Middle frontal gyrus (tissue), 1 donor: ENCODE measurements at regions not wholly inside any gene's neighbourhood (a gene's known extent, or its start where the extent isn't known, plus 50 kb on each side); places are given as distances from the start of the nearest gene placed in this dataset.
A peak's percentile ranks its signal among the peaks of the same experiment; 100 is the strongest.

ENCODE experiments used
- DNase-seq: peaks from one replicate; pipeline ENCODE4 v3.0.0-alpha.2; 2015; ENCODE audit warnings: low spot score; ENCODE audit errors: extremely low spot score

DNA sequence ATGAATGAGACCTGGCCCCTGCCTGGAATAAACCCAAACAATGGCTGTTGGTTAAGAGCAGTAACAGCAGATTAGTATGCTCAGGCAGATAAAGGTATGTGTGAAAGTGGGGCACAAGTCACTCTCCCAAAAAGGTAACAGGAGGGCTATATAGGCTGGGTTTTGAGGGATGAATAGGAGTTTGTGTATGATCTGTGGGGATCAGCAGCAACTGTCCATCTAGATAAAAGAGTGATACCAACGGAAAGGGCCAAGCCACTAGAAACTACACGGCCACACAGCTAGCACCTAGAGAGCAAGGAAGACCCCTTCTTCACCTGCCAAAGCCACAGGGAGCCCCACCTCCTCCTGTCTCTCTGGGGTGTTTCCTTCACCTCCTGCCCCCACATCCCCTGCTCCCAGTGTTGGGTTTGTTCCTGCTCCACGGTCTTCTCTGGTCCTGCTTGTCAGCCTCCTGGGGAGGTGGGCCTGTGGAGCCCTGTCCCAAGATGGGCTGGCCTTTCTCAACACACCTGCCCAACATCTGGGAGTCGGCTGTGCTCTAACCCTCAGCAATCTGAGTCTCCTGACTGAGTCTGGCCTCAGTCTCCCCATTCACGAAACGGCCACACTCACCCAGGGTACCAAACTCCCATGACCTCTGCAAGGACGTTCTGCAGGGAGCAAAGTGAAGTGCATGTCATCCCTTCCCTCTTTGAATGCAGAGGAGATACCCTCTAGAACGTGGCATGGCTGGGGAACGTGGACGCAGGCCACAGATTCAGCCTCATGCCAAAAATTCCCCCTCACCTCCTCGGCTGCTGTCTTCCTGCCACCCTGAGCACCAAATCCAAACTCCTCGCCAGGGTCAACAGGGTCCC, 108.2 kb downstream of the NCOR2 start:
- no peak for DNase-seq

DNA sequence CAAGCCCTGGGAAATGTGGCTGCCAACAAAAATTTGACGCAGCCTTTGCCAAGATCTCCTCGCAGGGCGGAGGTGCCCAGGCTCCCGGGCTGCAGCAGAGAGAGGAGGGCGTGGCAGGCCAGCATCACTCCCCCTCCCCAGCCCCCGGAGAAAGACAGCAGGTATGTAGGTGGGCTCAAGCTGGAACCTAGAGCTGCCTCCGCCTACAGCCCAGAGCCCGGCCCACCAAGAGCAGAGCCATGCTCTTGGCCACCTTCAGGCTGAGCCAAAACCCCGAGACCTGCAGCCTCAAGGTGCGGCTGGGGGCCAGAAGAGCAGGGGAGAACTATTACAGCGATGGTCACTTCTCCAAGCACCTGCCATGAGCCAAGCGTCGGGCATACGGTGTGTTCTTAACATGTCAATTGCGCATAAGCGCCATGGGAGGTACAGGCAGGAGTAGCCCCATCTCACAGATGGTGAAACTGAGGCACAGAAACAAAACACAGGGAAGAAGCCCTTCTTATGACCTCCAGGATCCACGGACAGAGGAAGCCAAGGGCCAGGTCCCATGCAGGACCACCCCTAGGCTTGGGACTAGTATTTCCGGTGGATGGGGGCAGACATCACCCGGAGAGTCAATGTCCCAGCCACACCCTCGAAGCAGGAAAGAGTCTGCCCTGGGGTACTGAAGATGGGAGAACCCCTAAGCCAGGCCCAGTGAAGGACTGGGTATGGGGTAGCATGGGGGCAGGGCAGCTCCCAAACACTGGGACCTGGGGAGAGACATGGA, 109.0 kb downstream of the NCOR2 start:
- DNase-seq: no peak

DNA sequence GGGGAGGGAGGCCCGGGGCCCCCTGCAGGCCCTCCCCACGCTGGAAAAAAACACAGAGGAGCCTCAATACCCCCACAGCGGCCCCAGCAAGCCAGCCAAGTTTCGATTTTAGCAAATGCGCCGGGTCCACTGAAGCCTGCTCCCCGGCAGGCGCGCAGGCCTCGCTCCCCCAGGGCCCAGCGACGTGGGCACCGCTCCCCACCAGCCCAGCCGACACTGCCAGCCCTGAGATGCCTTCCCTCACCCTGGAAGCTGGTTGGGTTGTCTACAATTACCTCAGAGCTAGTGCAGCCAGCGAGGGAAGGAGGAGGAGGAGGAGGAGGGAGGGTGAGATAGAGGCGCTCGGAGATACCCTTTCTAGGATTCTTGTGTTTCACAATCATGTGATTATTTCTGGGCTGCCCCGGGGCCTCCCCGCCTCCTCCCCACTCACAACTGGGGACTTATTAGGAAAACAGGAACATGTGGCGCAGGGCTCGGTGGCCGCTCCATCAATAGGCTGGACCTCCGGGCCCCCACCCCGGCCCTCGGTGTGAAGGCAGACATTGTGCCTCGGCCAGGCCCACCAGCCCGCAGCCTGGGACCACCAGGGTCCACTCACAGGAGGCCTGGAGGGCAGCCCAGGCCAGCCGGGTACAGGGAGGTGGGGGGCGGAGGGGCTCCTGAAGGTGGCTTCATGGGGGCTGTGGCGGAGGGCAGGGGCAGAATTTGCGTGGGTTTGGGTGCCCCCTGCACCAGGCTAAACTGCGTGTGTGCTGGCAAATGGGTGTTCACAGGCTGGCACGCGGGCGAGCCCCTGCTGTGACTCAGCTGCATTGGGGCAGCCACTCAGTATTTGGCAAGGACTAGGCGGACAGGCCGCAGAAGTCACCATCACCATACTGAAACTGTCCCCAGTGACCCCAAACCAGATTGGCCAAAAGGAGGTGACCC, 109.9 kb downstream of the NCOR2 start:
- DNase-seq: peak; percentile 57

DNA sequence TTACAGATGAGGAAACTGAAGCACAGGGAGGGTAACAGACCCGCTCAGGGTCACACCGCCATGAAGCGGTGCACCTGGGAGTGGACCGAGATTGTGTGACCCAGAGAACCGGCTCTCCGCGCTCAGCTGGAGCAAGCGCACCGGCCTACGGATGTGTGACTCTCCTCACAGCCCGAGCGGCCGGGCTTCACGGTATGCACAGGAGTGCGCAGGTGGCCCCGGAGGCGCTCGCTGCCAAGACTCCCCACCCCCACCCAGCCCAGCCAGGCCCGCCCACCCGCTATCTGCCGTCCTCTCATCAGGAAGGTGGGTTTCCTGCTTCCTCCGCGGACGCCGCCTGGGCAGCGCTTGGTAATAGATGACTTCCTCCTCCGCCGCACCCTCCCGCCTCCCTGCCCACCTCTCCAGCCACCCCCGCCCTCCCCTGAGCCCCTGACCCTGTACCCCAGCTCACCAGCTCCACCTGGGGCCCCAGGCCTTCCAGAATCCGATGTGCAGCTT, 110.7 kb downstream of the NCOR2 start:
- DNase-seq: no peak

DNA sequence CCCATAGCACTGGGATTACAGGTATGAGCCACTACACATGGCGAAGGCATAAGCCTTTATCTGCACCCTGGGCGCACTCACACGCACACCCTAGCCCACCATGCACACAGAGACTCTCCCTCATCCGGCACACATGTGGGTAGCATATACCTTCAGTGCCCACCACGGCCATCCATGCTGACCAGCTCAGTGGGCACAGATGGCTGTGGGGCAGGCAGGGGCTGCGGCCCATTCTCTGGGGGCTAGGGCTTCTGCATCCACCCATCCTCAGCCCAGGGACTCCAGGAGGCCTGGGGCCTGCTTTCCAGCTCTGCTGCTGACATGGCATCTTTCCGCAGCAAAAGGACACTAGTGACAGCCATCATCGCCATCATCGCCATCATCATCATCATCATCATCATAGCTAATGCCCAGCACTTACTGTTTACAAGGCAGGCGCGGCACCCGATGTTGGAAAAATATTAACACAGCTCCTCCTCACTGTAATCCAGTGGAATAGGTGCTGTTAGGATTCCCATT, 111.2 kb downstream of the NCOR2 start:
- no peak for DNase-seq

DNA sequence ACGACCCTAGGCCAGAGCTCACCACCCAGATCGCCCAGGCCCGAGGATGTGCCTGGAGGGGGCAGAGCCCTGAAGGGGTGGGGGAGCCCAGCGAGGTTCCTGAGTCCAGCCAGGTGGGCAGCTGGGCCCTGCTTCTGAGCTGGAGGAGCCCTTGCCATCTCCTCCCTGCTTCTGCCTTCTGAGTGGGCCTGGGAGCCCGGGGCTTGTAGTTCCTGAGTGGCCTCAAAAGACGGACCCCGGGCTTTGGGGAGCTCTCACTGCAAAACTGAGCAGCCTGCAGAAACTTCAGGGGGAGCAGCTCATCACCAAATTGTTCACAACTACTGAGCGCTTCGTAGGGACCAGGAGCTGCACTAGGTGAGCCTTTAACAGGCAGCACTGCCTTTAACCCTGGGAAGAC, 112.1 kb downstream of the NCOR2 start:
- DNase-seq: no peak

DNA sequence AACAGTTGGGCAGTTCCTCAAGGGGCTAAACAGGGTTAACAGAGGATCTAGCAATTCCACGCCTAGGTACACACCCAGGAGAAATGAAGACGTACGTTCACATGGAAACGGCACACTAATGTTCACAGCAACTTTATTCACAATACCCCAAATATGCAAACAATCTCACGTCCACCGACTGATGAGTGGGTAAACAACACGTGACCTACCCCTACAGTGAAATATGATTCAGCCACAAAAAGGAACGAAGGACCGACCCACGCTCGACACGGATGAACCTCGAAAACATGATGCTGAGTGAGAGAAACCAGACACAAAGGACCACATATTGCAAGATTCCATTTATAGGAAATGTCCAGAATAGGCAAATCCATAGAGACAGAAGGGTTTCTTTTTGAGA, 112.7 kb downstream of the NCOR2 start:
- no peak for DNase-seq

DNA sequence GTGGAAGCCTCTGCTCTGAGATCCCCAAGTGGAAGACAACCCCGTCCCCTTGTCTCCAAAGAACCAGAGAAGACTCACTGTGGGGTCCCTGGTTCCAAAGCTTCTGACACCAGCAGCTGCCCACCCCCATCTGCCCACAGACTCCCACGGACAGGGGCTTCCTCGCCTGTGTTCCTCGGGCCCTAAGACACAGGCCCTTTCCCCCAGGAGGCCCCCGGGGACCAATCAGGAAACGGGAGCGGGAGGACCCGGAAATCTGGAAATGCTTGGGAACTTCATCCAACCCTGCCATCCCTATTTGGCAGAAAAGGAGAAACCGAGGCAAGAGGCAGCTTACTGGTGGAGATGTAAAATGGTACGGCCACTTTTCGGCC, 113.1 kb downstream of the NCOR2 start:
- no peak for DNase-seq

DNA sequence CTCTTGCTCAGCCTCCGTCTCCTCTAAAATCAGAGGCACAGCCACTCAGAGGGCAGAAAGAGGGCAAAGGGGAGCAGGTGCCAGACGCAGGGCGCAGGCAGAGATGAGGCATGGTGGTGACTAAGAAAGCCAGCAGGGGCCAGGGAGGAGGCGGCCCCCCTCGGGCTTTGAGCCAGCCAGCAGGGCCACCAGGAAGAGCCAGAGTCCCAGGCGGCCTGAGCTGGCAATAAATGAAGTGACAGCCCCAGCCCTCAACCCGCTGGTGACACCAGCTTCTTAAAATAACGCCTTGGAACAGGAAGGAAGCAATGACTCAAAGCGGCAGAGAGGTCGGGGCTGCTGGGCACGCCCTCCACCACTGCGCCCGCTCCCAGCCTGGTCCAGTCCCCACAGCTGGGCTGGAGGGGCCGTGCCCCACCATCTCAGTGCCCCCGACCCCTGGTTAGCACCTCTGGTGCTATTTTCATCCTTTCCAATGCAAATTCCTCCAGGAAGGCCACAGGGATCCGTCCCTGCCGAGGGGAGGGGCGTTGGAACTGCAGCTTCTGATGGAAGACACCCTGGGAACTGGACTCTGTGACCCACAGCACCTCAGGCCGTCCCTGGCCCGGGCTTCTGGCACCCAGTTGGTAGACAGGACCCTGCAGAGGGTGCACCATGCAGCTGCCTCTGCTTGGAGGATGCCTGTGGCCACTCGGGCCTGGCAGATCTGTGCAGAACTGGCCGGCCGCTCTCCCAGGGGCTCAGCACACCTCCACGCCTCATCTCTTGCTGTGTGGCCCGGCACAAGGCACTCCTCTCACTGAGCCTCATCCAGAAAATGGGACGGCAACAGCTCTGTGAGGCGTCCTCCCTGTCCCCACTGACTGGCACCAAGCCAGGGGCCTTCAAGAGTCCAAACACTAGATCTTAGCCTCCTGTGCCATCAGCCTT, 113.7 kb downstream of the NCOR2 start:
- DNase-seq: no peak

DNA sequence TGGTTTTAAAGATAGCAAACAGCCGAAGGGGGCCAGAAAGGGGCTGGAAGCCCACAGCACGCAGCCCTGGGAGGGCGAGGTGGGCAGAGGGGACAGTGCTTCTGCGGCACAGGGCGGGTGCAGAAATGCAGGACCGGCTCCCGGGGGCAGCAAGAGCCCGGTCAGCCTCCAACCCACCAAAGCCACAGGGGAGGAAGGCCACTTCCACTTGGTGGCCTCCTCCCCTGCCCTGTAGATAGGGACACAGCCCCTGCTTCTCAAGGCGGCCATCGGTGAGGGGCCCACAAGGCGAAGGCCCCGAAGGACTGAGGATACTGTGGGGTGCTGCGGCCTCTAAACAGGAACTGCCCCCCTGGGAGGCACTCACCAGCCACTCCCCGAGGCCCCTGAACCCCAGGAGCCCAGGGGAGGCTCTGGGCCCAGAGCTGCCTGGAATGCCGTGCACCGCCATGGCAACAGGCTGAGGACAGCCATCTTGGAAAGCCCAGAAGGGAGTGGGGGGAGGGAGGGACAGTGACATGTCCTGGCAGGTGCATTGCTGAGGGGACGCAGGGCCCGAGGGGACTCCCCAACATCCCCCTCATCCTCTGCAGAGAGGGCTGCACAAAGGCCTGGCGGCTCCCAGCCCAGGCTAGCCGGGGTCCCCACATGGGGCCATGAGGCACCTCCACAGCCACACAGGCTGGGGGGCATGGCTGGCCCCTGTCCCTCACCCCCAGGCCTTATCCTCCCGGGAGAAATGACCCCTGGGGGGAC, 114.7 kb downstream of the NCOR2 start:
- DNase-seq: no peak

DNA sequence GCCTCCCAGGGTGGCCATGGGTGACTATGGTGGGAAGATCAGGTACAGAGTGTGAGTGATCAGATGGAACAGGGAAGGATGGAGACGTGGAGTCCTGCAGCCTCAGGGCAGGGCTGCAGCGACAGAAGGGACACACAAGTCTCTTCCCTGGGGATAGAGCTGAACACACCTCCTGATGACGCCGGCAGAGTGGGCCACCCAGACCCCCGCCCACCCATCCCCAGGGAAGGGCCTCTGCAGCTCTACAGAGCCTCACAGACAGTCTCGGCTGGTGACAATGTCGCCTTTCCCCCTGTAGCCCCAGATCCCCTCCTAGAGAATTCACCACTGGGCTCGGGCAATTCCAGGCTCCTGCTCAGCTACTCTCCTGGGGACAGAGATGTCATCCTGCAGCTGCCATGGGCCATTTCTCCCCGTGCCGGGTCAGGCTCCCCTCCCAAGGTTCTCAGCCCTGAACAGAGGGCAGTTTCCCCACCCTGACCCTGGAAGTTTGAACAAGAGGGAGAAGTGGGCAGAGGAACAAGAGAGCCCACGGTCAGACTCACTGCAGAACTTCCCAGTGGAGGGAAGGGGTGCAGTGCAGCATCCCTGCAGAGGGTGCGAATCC, 115.7 kb downstream of the NCOR2 start:
- no peak for DNase-seq

DNA sequence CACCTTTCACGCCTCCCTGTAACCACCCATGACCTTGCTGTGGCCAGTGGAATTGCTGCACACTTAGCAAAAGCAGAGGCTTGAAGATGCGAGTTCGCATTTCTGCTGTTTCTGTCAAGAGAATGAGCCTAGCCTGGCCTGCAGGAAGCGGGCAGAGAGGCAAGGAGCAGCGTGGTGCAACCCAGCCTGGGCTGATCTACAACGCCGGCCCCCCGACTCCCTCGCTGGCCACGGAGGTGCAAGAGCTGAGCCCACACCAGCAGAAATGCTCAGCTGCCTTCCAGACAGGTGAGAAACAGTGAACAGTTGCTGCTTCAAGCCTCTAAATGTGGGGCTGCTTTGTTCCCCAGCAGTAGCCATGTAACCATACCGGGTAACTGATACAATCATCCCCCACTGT, 116.4 kb downstream of the NCOR2 start:
- no peak for DNase-seq

DNA sequence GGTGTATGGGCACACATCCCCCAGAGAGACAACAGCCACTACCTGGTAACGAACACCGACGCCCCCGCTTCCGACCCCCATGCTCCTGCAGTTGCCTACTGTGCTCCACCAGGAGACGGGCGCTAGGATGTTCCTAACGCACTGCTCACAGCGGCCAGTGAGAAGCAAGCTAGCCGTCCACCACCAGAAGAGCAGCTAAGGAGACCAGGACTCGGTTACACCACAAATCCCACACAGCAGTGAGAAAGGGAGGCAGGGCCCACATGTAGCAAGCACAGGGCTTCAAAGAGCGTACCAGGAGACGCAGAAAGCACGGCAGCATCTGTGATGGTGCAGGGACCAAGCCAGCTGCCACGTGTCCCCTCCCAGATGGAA, 117.0 kb downstream of the NCOR2 start:
- DNase-seq: no peak

DNA sequence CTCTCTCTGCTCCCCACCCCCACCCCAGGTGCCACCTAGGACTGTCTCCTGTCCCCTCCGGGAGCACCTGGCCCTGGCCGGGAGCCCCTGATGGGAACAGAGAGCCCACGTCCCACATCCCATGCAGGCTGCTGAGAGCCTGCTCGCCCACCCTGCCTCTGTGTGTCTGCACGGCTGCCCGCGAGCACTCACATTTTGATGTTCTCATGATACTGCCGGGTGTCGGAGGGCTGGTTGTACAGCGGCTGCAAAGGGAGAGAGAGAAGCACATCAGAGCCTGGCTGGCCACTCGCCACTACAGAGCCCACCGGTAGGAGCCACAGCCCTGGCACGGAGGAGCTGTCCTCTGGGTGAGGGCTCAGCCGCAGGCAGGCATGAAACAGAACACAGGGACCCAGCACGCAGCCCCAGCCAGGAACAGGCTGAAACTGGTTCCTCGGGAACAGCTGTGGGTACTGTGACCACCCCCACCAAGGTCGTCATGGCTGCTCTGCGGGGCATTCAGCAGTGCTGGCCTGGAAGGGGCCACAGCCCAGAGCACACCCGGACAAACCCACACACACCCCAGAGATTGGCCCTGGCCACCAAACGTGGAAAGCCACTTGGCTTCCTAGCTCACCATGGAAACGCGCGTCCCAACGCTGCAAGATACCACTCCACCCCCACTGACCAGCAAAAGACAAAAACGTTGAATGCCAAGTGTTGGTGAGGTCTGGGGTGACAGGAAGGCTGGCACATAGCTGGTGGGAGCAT, 117.6 kb downstream of the NCOR2 start:
- DNase-seq: no peak

DNA sequence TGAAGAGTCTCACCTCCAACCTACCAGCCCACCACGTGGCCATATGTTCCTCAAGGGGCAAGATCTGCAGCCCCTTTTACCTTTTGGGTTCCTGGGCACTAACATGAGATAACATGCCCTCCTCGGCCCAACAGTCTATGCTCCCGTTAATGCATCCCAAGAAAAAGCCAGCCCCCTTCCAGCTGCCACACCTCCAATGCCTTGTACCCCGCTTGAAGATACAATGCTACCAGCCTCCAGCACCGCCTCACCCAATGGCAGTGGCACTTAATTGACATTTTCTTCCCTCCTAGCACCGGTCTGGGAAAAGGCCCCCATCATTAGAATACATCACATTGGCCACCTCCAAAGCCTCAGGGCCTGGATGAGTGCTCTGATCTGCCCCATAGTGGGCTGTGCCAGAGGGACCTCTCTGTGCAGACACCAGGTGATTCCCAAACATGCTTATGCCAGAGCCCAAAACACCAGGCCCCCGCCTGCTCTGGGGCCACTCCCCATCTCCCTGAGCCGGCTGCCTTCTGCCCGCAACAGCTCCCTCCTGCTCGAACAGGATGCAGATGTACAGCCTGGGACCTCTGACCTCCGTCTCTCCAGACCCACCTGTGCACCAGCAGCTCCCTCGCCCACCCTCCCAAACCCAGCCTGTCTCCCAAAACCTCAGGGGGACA, 118.3 kb downstream of the NCOR2 start:
- DNase-seq: no peak

DNA sequence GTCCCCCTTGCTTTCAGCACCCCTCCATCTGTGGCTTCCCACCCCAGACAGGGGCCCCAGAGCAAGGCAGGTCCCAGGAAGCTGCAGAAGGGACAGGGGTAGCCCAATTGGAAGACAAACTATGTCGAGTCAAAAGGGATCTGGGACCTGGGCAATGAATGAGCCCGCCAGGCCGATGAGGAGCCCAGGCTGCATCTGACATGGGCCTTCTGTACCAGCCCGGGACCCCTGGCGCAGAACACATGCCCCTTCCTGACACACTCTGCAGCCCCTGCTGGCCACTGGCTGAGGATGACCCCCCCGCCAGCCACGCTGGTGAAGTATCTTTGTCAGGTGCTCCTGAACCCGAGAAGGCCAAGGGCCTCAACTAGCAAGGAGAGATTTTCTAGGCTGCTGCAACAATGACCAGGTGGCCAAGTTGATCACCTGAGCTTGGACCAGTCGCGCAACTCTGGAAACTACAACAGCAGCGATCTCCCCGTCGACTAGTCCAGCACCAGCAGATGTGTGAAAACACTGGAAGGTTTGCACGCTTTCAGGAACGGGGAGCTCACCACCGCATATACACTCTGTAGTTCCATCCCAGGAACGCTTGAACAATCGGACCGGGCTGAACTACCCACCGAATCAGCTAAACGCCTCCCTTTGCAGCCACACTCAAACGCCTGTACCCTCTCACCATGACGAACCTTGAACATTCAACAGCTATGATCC, 119.0 kb downstream of the NCOR2 start:
- no peak for DNase-seq

DNA sequence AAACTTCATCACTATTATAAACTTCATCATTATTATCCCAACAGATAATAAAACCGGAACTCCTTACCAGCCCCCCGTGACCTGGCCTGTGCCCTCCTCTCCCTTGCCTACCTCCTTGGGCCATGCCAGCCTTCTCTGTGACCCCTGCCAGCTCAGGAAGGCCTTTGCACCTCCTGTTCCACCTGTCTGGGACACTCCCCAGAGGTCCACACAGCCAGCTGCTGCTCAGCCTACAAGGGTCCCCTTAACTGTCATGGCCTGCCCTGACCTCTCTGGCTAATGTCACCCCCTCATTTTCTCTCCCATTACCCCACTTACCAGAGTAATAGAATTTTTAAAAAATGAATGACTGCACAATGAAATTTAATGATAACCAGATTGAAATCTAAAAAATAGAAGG, 121.0 kb downstream of the NCOR2 start:
- no peak for DNase-seq
